HG03520 (cell line): ENCODE measurements at regions not wholly inside any gene's neighbourhood (a gene's known extent, or its start where the extent isn't known, plus 50 kb on each side); places are given as distances from the start of the nearest gene placed in this dataset.

ENCODE experiments used
- ATAC-seq: cut with Tn5 transposase; IDR thresholded peaks from one replicate; pipeline ENCODE4 v1.9.1; 2021; ENCODE audit warnings: mild to moderate bottlenecking, moderate library complexity; ENCODE audit not compliant: unreplicated experiment

DNA sequence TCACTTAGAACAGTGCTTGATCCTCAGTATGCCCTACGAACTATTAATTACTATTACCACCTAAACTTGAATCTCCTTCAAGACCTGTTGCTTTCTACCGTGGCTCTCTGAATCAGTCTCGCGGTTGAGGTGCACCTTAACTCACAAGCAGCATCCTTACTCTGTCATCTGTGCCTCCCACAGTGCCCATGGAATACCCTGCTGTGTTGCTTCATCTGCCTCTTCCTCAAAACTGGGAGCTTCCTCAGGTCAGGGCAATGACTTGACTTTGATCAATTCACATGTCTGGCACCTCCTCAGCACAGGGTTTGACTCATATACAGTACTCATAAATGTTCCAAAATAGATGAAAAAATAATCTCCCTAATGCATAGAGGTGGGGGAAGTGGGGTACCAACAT is 305.9 kb downstream of the NUAK1 start:
- no peak for ATAC-seq

DNA sequence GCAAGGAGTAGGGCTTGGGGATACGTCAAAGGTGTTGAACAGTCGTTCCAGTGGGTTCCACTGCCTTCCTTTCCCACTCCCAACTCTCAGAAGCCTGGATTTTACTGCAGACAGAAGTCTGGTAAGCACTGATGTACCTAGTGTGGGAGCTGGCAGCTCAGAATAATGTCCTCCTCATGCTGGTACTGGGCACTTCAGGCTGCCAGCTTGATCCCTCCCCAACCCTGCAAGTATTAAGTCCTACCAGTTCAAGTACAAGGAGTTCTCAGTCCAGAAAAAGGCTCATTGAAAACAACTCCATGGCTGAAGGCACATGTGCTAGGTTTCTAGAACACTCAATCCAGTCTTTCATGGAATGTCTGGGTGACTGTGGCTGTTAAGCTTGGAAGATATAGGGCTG is 304.3 kb downstream of the NUAK1 start:
- no peak for ATAC-seq

DNA sequence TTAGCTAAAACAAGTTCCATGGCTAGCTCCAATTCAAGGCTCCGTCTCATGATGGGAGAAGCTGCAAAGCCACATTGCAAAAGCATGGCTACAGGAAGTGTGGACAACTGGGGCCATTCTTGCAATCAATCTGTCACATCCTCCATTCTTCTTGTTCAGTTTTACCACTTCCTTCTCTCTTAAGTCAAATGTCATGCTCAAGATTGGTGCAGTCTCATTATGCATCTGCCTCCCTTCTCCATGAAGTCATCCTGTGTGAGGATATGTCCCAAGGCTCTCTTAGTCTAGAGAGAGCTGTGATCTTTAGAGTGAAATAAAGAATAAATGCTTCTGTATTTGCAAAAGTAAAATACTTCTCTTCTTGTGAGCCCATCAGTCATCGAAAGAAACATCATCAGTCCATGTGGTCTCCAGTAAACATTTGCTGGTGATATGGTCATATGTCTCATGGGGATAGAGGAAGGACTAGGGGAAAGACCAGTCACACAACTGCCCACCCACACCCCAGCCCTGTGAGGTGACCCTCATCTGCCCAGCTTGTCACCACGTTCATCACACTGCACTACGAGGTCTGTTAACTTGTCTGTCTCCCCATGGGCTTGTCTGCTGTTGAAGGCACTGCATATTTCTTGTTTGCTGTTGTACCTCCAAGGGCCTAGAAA is 303.0 kb downstream of the NUAK1 start:
- ATAC-seq, result no peak

GRCh38 chr12:105836242-105836622 is 302.5 kb downstream of the NUAK1 start:
- no peak for ATAC-seq

GRCh38 chr12:105839629-105840127 is 299.1 kb downstream of the NUAK1 start:
- no peak for ATAC-seq

- ATAC-seq, result no peak
Measured at GRCh38 chr12:105840384-105840783, 298.4 kb downstream of the NUAK1 start.

DNA sequence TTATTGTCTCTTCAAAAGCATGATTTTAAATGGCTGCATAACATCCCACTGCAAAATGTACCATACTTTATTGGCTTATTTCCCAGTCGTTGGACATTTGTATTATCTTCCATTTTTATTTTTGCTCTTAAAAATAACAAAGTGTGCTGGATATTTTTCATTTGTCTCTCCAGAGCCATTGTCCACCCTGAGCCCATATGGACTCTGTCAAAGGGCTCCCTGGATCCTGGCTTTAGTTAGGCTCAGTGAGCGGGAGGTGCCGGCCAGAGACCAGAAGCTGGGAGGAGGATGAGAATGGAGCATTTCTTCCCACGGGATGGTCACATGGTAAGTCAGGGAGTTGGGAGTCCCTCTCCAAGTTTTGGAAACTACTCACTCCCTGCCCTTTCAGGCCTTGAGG is 296.9 kb downstream of the NUAK1 start:
- no peak for ATAC-seq

- ATAC-seq, result no peak
Measured at GRCh38 chr12:105843561-105843960, 295.2 kb downstream of the NUAK1 start.

- no peak for ATAC-seq
Measured at GRCh38 chr12:105843986-105844760, 294.6 kb downstream of the NUAK1 start.

- no peak for ATAC-seq
Measured at GRCh38 chr12:105846331-105846730, 292.4 kb downstream of the NUAK1 start.

GRCh38 chr12:105847068-105847467 is 291.7 kb downstream of the NUAK1 start:
- ATAC-seq, result no peak

- no peak for ATAC-seq
Measured at GRCh38 chr12:105848286-105848685, 290.5 kb downstream of the NUAK1 start.

DNA sequence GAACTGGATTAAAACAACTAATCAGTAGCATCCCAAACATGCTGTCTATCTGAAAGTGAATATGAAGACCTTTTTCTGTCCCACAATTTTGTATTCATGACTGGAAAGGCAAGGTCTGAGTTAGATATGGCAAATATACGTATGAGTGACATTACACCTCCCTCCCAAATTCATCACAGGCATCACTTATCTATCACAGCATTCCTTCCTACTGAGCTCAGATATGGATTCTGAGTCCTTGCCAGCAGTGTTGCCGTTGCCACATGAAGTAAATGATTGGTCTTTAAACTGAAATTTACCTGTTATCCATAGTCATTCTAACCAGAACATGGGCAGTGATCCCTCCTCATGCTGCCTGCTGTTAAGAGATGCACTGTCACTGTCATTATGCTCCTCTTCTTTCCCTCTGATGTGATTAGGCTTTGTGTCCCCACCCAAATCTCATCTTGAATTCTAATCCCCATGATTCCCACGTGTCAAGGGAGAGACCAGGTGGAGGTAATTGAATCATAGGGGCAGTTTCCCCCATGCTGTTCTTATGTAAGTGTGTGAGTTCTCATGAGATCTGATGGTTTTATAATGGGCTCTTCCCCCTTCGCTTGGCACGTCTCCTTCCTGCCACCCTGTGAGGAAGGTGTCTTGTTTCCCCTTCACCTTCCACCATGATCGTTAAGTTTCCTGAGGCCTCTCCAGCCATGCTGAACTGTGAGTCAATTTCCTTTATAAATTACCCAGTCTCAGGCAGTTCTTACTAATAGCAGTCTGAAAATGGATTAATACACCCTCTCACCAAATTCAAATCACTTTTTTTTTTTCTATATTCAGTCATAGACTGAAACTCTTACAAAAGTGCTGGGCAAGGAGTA is 288.4 kb downstream of the NUAK1 start:
- ATAC-seq, result no peak

DNA sequence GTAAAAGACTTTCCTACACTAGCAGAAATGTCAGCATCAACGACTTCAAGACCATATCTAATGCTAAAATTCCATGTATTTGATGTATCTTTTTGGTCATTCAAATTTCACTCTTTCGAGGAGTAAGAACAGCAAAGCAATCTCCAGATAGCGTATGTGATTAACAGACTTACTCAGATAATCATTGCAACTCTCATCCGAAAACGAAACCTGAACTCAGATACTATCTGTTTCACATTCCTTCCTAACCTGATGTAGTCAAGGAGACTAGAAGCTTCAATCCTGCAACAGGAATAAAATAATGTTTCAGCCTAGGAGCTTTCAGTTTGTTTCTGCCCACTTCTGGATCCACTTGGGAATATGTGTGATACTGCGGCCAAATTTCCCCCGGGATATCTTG is 286.3 kb downstream of the NUAK1 start:
- ATAC-seq, result no peak

GRCh38 chr12:105852951-105853350 is 285.8 kb downstream of the NUAK1 start:
- ATAC-seq, result no peak

DNA sequence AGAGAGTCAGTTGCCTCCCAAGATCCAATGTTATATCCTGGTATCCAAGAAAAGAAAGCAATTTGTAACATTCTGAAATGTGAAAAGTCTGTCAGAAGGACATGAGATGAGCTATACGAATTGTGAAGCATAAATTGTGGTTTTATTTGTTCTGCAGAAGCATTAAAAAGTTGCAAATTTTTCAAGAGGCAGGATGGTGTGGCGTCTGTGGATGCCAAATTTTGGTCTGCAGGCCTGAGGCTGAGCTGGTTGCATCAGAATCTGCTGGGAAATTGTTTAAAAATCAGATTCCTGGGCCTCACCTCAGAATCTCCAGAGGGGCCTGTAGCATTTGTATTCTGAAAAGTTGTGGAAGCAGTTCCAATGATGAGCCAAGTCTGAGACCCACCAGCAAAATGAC is 284.7 kb downstream of the NUAK1 start:
- ATAC-seq, result no peak

GRCh38 chr12:105855361-105856047 is 283.2 kb downstream of the NUAK1 start:
- ATAC-seq, result no peak

DNA sequence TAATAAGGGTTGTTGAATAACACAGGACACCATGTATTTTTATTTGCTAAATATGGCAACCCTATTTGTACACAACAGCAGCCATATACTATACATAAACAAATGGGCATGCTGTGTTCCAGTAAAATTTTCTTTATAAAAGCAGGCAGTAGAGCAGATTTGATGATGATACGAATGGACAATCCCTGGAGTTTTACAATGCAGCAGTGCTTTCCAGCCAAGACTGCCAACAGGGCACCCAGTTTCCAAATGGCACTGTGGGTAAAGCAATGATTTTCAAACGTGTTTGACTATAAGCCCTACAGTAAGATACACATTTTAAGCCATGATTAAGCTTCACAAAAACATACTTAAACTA is 282.7 kb downstream of the NUAK1 start:
- no peak for ATAC-seq

GRCh38 chr12:105858981-105859710 is 279.6 kb downstream of the NUAK1 start:
- no peak for ATAC-seq

DNA sequence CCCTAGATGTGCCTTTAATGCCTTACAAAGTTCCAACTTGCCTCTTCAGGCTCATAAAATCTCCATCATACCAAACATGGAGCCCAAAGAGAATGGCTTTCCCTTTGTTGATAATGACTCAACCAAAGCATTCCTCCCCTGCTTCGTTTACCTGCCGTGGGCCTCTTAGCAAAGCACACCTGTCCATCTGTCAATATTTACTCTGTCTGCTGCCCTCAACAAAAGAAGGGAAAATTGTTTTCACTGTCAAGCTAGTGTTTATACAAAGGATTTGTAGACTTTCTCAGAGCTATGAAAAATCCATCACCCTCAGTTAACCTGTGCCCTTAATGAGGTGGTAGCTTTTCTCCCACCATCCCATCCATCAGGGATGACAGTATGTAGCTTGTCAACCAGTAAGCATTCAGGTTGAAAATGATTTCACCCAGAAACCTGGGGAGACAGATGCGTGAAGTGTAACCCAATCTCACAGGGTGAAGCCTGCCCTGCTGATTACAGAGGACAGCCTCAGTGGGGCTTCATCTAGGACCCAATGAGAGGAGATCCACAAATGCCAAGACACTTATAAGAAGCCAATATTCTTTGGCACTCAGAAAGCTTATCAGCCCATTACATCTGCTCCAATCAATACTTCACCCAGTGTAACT is 278.1 kb downstream of the NUAK1 start:
- no peak for ATAC-seq
